Transverse colon (tissue), 4 donors: ENCODE measurements at regions not wholly inside any gene's neighbourhood (a gene's known extent, or its start where the extent isn't known, plus 50 kb on each side); places are given as distances from the start of the nearest gene placed in this dataset.

Source experiments
- POLR2A ChIP-seq: fragments of 450-650 bp; IDR thresholded peaks from one replicate; pipeline ENCODE4 v1.6.1; 2016; ENCODE audit warnings: antibody characterized with exemption, mild to moderate bottlenecking, moderate library complexity
- POLR2AphosphoS5 ChIP-seq, 3 donors: sonication (generic); formaldehyde crosslinking; IDR thresholded peaks; one replicate each; pipeline ENCODE4 v1.6.1; 2016; ENCODE audit warnings: antibody characterized with exemption in 3 of 3
- TF ChIP-seq, protein P1 (sequence below), 5 experiments: fragments of 200-600 bp in 3 of 5; fragments of 450-650 bp in 2 of 5; sonication (generic) in 3 of 5; IDR thresholded peaks; 1 replicate in 2 of 5; 2 replicates in 3 of 5; pipeline ENCODE4 v1.5.1; 2016 to 2017; ENCODE audit warnings: antibody characterized with exemption in 5 of 5, inconsistent platforms in 3 of 5, mild to moderate bottlenecking in 2 of 5, moderate library complexity in 1 of 5

DNA sequence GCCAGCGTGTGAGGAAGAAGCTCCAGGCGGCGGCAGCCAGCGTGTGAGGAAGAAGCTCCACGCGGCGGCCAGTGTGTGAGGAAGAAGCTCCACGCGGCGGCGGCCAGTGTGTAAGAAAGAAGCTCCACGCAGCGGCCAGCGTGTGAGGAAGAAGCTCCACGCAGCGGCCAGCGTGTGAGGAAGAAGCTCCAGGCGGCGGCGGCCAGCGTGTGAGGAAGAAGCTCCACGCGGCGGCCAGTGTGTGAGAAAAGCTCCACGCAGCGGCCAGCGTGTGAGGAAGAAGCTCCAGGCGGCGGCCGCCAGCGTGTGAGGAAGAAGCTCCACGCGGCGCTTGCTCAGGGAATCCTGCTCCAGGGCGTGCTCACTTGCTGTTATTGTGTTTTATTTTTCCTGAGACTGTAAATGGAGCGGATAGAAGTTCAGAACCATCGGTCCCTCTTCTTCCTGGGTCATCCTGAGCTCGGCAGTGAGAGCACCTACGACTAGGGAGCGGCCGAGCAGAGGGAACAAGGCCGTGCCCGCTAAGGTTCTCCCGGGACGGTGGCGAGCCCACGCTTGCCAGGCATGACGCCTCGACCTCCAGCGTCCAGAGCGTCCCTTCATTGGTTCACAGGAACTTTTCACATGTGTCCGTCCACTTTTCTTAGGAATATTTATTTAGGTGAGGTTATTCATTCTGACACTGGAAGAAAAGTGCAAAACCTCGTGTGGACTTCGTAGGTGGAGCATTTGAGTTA is 94.2 kb downstream of the TMEM18 start:
- TF ChIP-seq, protein P1, sequence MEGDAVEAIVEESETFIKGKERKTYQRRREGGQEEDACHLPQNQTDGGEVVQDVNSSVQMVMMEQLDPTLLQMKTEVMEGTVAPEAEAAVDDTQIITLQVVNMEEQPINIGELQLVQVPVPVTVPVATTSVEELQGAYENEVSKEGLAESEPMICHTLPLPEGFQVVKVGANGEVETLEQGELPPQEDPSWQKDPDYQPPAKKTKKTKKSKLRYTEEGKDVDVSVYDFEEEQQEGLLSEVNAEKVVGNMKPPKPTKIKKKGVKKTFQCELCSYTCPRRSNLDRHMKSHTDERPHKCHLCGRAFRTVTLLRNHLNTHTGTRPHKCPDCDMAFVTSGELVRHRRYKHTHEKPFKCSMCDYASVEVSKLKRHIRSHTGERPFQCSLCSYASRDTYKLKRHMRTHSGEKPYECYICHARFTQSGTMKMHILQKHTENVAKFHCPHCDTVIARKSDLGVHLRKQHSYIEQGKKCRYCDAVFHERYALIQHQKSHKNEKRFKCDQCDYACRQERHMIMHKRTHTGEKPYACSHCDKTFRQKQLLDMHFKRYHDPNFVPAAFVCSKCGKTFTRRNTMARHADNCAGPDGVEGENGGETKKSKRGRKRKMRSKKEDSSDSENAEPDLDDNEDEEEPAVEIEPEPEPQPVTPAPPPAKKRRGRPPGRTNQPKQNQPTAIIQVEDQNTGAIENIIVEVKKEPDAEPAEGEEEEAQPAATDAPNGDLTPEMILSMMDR (IDR thresholded peaks at IDR 0.05), result no peak
- TF ChIP-seq POLR2A (no peak), POLR2AphosphoS5 (IDR thresholded peaks at IDR 0.05) (no peak)
